HG02943 (cell line): ENCODE measurements at regions not wholly inside any gene's neighbourhood (a gene's known extent, or its start where the extent isn't known, plus 50 kb on each side); places are given as distances from the start of the nearest gene placed in this dataset.

Experiments
- ATAC-seq: cut with Tn5 transposase; IDR thresholded peaks from one replicate; pipeline ENCODE4 v1.9.1; 2021; ENCODE audit warnings: mild to moderate bottlenecking, low read depth, moderate library complexity; ENCODE audit not compliant: unreplicated experiment

- ATAC-seq: no peak
These were observed 249.0 kb upstream of the WWC1 start for GRCh38 chr5:168042284-168043068.

DNA sequence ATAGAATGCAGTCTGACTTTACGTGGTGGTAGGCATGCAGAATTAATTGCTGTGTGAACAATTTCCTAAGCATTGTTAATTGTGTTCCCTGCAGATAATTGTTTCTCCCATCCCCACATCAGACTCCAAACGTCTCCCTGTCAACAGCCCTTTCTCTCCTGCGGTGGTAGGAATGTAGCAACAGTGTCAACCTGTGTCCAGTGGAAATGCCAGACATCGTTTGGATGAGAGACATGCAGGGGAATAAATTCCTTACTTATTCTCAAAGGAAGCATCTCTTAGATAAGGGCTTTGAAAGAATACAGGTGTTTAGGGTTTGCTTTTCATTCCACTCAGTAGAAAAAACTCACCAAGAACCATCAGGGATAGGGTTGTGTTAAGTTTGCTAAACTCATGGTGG is 245.3 kb upstream of the WWC1 start:
- no peak for ATAC-seq

DNA sequence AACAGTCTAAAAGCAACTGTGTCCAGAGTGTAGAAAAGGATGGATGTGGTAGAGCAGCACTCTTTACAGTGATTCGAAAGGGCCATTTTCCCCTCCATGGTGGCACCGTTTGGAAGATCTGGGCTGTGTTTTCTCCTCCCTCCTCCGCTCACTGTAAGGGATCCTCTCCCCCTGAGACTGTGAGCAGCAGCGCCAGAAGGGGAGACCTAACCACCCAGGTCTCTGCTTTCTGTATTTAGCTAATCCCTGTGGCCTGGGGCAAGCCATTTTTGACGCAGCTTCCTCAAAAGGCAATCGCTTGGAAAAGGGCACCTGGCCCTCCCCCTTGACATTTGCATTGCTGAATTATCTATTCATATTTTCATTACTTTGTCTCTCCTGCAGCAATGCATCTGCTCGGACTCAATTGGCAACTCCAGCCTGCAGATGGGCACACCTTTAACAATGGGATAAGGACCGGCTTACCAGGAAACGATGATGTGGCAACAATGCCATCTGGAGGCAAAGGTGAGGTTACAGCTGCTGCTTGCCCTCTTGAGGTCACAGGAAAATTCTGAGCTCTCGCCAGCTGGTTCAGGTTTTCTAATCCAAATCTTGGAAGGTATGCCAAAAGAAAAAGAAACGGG is 244.3 kb upstream of the WWC1 start:
- peak; percentile 65 for ATAC-seq

DNA sequence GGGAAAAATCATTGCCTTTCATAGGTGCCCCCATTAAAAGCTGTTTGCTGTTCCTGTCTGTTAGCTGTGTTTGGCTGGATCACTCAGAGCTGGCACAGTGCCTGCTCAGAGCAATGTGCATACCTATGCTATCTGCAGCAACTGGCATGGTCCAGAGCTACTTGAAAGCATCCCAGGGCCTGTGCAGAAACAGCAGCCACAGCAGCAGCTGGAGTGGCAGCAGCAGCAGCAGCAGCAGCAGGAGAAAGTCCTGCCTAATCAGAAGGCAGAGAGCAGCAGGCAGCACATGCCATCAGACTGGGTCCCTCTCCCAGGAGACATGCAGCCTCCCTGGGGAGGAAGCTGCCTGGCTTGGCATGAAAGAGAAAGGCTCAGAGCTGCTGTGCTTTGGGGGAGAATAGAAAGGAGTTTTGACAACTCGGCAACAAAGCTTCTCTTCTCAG is 243.8 kb upstream of the WWC1 start:
- ATAC-seq: peak; percentile 33

- ATAC-seq: no peak
These were observed 243.0 kb upstream of the WWC1 start for GRCh38 chr5:168048486-168048885.

GRCh38 chr5:168052686-168053085 is 238.8 kb upstream of the WWC1 start:
- ATAC-seq: no peak

- no peak for ATAC-seq
These were observed 237.4 kb upstream of the WWC1 start for GRCh38 chr5:168054091-168054490.

GRCh38 chr5:168055141-168055683 is 236.2 kb upstream of the WWC1 start:
- no peak for ATAC-seq

DNA sequence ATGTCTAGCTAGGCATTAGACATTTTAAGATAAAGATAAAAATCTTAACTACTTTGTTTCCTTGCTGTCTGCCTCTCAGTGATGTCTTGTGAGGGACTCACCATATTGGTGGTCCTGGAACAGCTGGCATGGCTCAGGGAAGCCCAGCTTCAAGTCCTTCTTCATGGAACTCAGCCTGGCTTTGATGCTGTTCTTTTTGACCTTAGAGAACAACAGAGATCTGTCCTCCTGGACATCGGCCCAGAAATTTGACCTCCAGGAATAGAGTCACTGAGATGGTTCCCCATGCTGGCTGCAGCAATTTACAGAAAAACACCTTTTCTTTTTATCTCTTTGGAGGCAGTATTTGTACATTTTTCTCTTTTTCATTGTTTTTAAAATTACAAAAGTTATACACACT is 235.5 kb upstream of the WWC1 start:
- no peak for ATAC-seq

GRCh38 chr5:168056499-168057182 is 234.8 kb upstream of the WWC1 start:
- no peak for ATAC-seq

DNA sequence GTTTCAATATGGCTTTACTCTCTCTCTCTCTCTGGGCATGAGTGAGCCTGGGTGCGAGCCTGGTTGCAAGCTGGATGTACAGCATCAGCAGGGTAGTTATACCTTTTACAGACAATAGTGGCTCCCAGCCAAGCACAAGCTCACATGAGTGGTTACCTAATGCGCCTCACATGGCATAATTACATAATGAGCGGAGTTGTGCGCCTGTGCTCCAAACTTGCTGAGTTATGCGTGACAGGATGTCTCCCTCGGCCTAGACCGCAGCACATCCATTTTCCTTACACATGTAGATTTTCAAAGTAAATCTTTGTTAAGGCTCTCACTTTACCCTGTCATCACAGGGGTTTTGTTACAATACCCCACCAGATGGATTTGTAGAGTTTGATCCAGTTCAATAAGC is 233.5 kb upstream of the WWC1 start:
- ATAC-seq: no peak

DNA sequence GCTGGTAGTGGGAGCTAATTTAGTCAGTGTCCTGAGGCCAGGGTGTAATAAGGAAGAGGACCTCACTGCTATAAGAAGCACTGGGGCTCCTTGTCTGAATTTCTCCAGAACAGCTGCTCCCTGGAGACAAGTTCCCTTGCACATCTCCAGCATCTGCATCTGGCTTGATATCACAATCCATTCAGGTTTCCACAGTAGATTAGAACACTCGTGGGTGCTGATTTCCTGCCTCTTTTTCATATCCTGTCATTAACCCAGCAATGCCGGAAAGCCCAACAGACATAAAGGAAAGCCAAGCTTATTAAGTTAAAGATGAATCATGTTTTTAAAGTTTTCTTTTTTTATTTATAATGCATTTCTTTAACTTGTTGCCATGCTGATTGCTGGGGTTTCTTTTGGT is 232.3 kb upstream of the WWC1 start:
- no peak for ATAC-seq

GRCh38 chr5:168062239-168062638 is 229.2 kb upstream of the WWC1 start:
- no peak for ATAC-seq

DNA sequence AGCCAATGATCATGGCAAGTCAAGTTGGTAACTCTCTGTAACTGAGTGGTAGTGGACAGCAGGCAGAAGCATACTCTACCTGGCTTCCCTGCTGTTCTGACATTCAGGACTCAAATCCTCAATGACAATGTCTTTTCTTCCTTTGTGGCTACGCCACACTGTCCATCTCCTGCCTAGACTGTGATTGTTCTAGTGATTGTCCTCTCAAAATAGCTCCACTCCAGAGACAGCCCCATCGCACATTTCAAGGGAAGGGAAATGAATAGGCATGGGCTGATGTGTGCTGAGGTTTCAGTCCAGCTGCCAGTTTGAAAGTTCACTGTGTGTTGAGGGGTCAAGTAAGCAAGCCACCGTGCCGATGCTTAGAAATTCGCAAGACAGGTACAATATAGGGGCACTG is 227.0 kb upstream of the WWC1 start:
- no peak for ATAC-seq

DNA sequence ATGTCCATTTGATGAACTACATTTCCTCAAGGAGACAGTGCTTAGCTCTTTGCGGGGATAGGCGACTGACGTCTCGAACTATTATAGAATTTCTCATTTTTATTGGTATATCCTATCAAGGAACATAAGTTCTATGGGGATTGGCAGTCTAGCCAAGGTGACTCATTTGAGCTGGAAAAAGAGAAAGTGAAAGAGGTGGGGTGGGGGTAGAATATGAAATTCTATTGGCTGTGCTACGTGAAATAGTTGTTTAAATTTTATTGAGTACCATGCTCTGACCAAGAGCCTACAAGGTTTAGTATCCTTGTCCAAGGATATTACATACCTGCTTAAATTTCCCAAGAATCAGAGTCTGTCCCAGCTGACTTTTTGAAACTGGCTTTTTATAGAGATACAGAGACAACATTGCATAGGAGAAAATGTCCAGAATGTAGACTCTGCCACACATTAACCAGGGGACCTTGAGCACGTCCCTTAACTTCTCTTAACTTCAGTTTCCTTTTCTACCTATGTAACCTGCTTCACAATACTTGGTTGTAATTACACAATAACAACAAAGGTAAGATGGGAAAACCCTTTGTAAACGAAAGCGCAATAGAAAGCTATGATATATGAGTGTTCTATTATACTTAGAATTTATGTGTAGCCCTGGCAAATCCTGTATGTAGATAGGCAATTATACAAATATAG is 226.4 kb upstream of the WWC1 start:
- ATAC-seq: no peak

GRCh38 chr5:168066536-168067208 is 224.8 kb upstream of the WWC1 start:
- ATAC-seq: no peak

GRCh38 chr5:168070761-168071160 is 220.7 kb upstream of the WWC1 start:
- no peak for ATAC-seq

DNA sequence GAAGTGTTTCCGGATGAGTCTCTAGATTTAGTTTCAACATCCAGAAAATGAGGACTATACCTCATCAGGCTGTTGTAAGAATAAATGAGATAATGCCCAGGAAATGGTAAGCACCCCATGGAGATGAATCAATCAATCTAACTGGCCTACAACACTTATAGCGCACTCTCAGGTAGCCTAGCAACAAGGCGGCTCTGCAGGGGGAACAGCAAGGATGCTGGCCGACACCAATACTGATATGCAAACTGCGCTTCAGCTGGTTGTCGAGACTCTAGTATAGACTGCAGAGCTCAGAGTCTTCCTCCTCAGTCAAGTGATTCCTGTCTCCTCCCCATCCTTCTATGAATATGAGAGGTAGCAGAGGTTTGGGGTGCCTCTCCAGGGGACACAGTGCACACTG is 218.8 kb upstream of the WWC1 start:
- ATAC-seq: no peak

DNA sequence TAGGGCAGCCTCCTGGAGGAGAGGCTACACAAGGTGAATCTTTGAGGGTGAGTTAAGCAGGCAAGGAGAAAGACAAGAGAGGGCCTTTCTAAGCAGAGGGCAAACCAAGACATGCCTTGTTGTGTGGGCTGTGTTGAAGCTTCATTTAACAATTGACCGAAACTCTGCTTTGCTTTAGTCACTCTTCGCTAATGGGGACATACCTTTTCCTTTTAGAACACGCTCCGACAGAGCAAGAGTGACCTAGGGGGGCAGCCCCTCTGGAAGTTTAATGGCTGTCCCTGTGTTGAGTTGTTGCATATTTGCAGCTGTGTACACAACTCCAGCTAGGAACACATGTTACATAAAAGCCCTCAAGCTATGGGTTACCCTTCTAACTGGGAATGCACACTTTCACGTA is 218.1 kb upstream of the WWC1 start:
- no peak for ATAC-seq
